Transverse colon (tissue), 4 donors: ENCODE measurements at regions not wholly inside any gene's neighbourhood (a gene's known extent, or its start where the extent isn't known, plus 50 kb on each side); places are given as distances from the start of the nearest gene placed in this dataset.

Experiments
- DNase-seq: peaks from one replicate; pipeline ENCODE4 v3.0.0-alpha.2; 2019
- H3K27ac ChIP-seq, 4 donors: fragments of 200-600 bp; sonication (generic); 2 replicates each; pipeline ENCODE4 v1.5.1; 2016 to 2018; ENCODE audit warnings: inconsistent platforms in 4 of 4
- H3K27me3 ChIP-seq: fragments of 200-600 bp; sonication (generic); 2 replicates; pipeline ENCODE4 v1.5.1; 2017; ENCODE audit warnings: inconsistent platforms
- H3K36me3 ChIP-seq, 4 donors: fragments of 200-600 bp; sonication (generic); 2 replicates each; pipeline ENCODE4 v1.5.1; 2017 to 2019; ENCODE audit warnings: inconsistent platforms in 4 of 4
- H3K4me1 ChIP-seq, 4 donors: fragments of 200-600 bp; sonication (generic); 2 replicates each; pipeline ENCODE4 v1.5.1; 2017 to 2020; ENCODE audit warnings: inconsistent platforms in 4 of 4
- H3K4me3 ChIP-seq, 4 donors: fragments of 200-600 bp; sonication (generic); 1 replicate in 1 of 4; 2 replicates in 3 of 4; pipeline versions ENCODE4 v1.5.1 to v1.6.1; 2017 to 2019; ENCODE audit warnings: inconsistent platforms in 4 of 4
- H3K9me3 ChIP-seq, 2 donors: fragments of 200-600 bp; sonication (generic); 2 replicates each; pipeline ENCODE4 v1.5.1; 2017 to 2019; ENCODE audit warnings: inconsistent platforms in 2 of 2
- CTCF ChIP-seq, 5 experiments: fragments of 200-600 bp in 3 of 5; fragments of 450-650 bp in 2 of 5; sonication (generic) in 3 of 5; IDR thresholded peaks; 1 replicate in 2 of 5; 2 replicates in 3 of 5; pipeline ENCODE4 v1.5.1; 2016 to 2017; ENCODE audit warnings: antibody characterized with exemption in 5 of 5, inconsistent platforms in 3 of 5, mild to moderate bottlenecking in 2 of 5, moderate library complexity in 1 of 5
- EP300 ChIP-seq: sonication (generic); formaldehyde crosslinking; IDR thresholded peaks from one replicate; pipeline ENCODE4 v1.6.1; 2017; ENCODE audit warnings: antibody characterized with exemption, low read depth
- POLR2A ChIP-seq: fragments of 450-650 bp; IDR thresholded peaks from one replicate; pipeline ENCODE4 v1.6.1; 2016; ENCODE audit warnings: antibody characterized with exemption, mild to moderate bottlenecking, moderate library complexity
- POLR2AphosphoS5 ChIP-seq, 3 donors: sonication (generic); formaldehyde crosslinking; IDR thresholded peaks; one replicate each; pipeline ENCODE4 v1.6.1; 2016; ENCODE audit warnings: antibody characterized with exemption in 3 of 3
- WGBS, 2 donors: methylation state at CpG; one replicate each; pipeline ENCODE4 v1.1.5; 2018; ENCODE audit warnings: low coverage in 1 of 2; 5-methylcytosine and 5-hydroxymethylcytosine counted together
- in situ Hi-C, 4 donors: fragments of 200-750 bp; cut with MboI; loops; one replicate each; pipeline versions ENCODE4 v1.15.0 to v1.15.1; 2017; ENCODE audit warnings: low sequenced_read_pairs in 3 of 4, low pct_ligation_motif_present in 1 of 4, low pct_unique_long_range_greater_than_20kb in 1 of 4
- intact Hi-C: fragments of 100-400 bp; cut with DNase I; formaldehyde crosslinking; loops from one replicate; pipeline ENCODE4 v1.15.1; 2023; ENCODE audit warnings: low total_unique reads

DNA sequence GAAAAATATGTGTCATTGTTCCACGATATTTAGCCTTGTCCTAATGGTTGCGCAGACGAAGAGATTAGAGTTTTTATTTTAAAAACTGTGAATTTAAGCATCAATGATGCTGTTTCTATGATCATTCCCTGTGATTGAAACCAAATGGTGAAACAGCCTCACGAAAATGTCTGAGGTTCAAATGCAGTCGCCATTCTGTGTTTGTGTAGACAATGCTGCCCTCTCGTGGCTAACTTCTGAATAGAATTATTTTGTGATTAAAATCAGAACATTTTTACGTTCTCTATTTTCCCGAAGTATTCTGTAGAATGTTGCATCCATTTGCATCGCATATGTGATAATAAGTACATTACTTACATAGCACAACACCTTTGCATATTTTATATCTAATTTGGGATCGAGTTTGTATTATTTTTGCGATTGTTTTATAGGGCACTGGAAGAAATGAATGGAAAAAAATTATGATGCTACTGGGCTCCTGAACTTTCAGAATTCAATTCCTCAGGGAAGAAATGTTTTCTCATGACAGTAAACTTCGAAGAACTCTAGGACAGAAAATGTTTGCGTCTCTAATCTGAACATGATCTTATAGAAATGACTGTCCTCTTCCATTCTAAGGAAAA, 54.8 kb upstream of the CREB1 start:
- Histone ChIP-seq H3K4me3 (no peak overlapping the region), H3K4me1 (peaks cover 0 to 17% (median 9%) of the 10 kb centered on the region in 4 donors), H3K9me3 (no peaks in the 10 kb centered on the region), H3K27me3 (no peaks in the 10 kb centered on the region), H3K27ac (no peak overlapping the region), H3K36me3 (no peaks in the 10 kb centered on the region)
- intact Hi-C loops = loop anchor here (5.0 kb wide), 1 partner anchor 673 kb away; no protein-coding TSS in a partner anchor
- in situ Hi-C loops = loop anchor here (5.0 to 10.0 kb wide), 6 partner anchors 490 to 780 kb away; no protein-coding TSS in a partner anchor
- 13 to 16% methylated on average over 13 of the region's 13 CpGs for WGBS, 2 donors
- TF ChIP-seq CTCF (IDR thresholded peaks at IDR 0.05) (peak; percentile 68 to 86 (median 81)), POLR2AphosphoS5 (IDR thresholded peaks at IDR 0.05) (no peak)
- no peak for DNase-seq

DNA sequence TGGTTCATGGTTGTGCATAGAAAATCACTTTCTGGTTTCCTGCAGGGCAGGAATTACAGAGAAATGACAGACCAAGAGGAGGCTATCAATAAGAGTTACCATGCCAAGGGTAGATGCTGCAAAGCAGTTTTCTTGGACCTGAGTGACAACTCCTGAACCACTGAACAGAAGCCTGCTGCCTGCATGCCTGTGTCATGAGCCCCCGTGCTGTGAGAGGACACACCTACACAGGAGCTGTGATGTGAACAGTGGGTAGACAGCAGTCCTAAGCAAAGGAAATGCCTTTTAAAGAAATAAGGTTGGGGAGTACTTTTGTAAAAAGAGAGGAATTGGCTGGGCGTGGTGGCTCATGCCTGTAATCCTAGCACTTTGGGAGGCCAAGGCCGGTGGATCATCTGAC, 54.2 kb upstream of the CREB1 start:
- intact Hi-C loops = loop anchor here (5.0 kb wide), 1 partner anchor 673 kb away; no protein-coding TSS in a partner anchor
- Histone ChIP-seq H3K27ac (no peak overlapping the region), H3K4me1 (peaks cover 0 to 17% (median 9%) of the 10 kb centered on the region in 4 donors), H3K36me3 (no peaks in the 10 kb centered on the region), H3K4me3 (no peak overlapping the region), H3K27me3 (no peaks in the 10 kb centered on the region), H3K9me3 (no peaks in the 10 kb centered on the region)
- TF ChIP-seq POLR2AphosphoS5 (IDR thresholded peaks at IDR 0.05) (no peak), EP300 (no peak), POLR2A (no peak), CTCF (IDR thresholded peaks at IDR 0.05) (no peak)
- DNase-seq = no peak
- in situ Hi-C loops = loop anchor here (5.0 to 10.0 kb wide), 5 partner anchors 491 to 781 kb away; no protein-coding TSS in a partner anchor
- WGBS, 2 donors = 67 to 92% methylated on average over 2 to 3 of the region's 3 CpGs

- peaks cover 0 to 18% (median 8%) of the 10 kb centered on the region in 4 donors for H3K4me1 ChIP-seq
- intact Hi-C loops = loop anchor here (5.0 kb wide), 1 partner anchor 676 kb away; no protein-coding TSS in a partner anchor
- H3K9me3 ChIP-seq = no peaks in the 10 kb centered on the region
- WGBS, 2 donors = 93 to 94% methylated on average over 5 of the region's 5 CpGs
- H3K27ac ChIP-seq = no peak overlapping the region
- H3K27me3 ChIP-seq = no peaks in the 10 kb centered on the region
- TF ChIP-seq CTCF (IDR thresholded peaks at IDR 0.05) = no peak
- no peak for TF ChIP-seq POLR2AphosphoS5 (IDR thresholded peaks at IDR 0.05)
- TF ChIP-seq EP300 = no peak
- no peak for TF ChIP-seq POLR2A
- H3K36me3 ChIP-seq = no peaks in the 10 kb centered on the region
- DNase-seq = no peak
- in situ Hi-C loops = loop anchor here (5.0 to 10.0 kb wide), 5 partner anchors 493 to 783 kb away; no protein-coding TSS in a partner anchor
- no peak overlapping the region for H3K4me3 ChIP-seq
Observed at GRCh38 chr2:207477896-207478295, 51.9 kb upstream of the CREB1 start.

- no peak for DNase-seq
- in situ Hi-C loops = loop anchor here (5.0 to 10.0 kb wide), 5 partner anchors 494 to 784 kb away; no protein-coding TSS in a partner anchor
- H3K4me3 ChIP-seq = no peak overlapping the region
- H3K9me3 ChIP-seq = no peaks in the 10 kb centered on the region
- WGBS, 2 donors = 90% methylated on average over 3 of the region's 3 CpGs; no CpG with 5 or more reads in 1 of the 2 donors
- no peak overlapping the region for H3K27ac ChIP-seq
- intact Hi-C loops = loop anchor here (5.0 kb wide), 1 partner anchor 676 kb away; no protein-coding TSS in a partner anchor
- no peaks in the 10 kb centered on the region for H3K27me3 ChIP-seq
- H3K36me3 ChIP-seq = no peaks in the 10 kb centered on the region
- H3K4me1 ChIP-seq = peaks cover 0 to 11% (median 5%) of the 10 kb centered on the region in 4 donors
- TF ChIP-seq POLR2AphosphoS5 (IDR thresholded peaks at IDR 0.05) (no peak), EP300 (no peak), POLR2A (no peak), CTCF (IDR thresholded peaks at IDR 0.05) (no peak)
Observed at GRCh38 chr2:207478572-207478971, 51.2 kb upstream of the CREB1 start.
